Smooth muscle cell (in vitro differentiated cells): ENCODE measurements at regions not wholly inside any gene's neighbourhood (a gene's known extent, or its start where the extent isn't known, plus 50 kb on each side); places are given as distances from the start of the nearest gene placed in this dataset.

Source experiments
- DNase-seq: peaks from one replicate; lab custom pipeline; 2025; ENCODE audit not compliant: unreplicated experiment; lab: John Stamatoyannopoulos, UW
- H2AFZ ChIP-seq: fragments of 200-600 bp; sonication (generic); 2 replicates; pipeline ENCODE4 v1.6.0; 2016; ENCODE audit warnings: antibody characterized with exemption, low read depth, mild to moderate bottlenecking
- H3F3A ChIP-seq: fragments of 200-600 bp; sonication (generic); 2 replicates; pipeline ENCODE4 v1.6.0; 2017; ENCODE audit warnings: antibody characterized with exemption, low read depth
- H3K27ac ChIP-seq: fragments of 200-600 bp; sonication (generic); 2 replicates; pipeline ENCODE4 v1.5.1; 2016; ENCODE audit warnings: low read depth, mild to moderate bottlenecking
- H3K27me3 ChIP-seq: fragments of 200-600 bp; sonication (generic); 2 replicates; pipeline ENCODE4 v1.6.1; 2016; ENCODE audit warnings: low read depth, mild to moderate bottlenecking
- H3K36me3 ChIP-seq: fragments of 200-600 bp; sonication (generic); 2 replicates; pipeline ENCODE4 v1.5.1; 2016; ENCODE audit warnings: low read depth
- H3K4me1 ChIP-seq: fragments of 200-600 bp; sonication (generic); 2 replicates; pipeline ENCODE4 v1.5.1; 2016; ENCODE audit warnings: low read depth
- H3K4me2 ChIP-seq: fragments of 200-600 bp; sonication (generic); 2 replicates; pipeline ENCODE4 v1.6.0; 2016; ENCODE audit warnings: mild to moderate bottlenecking
- H3K4me3 ChIP-seq: fragments of 200-600 bp; sonication (generic); 2 replicates; pipeline ENCODE4 v1.5.1; 2016; ENCODE audit warnings: mild to moderate bottlenecking
- H3K79me2 ChIP-seq: fragments of 200-600 bp; sonication (generic); 2 replicates; pipeline ENCODE4 v1.6.0; 2016; ENCODE audit warnings: low read depth, mild to moderate bottlenecking
- H3K9ac ChIP-seq: fragments of 200-600 bp; sonication (generic); 2 replicates; pipeline ENCODE4 v1.6.0; 2016; ENCODE audit warnings: low read depth
- H3K9me3 ChIP-seq: fragments of 200-600 bp; sonication (generic); replicated peaks from 2 replicates; pipeline ENCODE4 v1.5.1; 2016; ENCODE audit warnings: low read depth
- H4K20me1 ChIP-seq: fragments of 200-600 bp; sonication (generic); 2 replicates; pipeline ENCODE4 v1.6.0; 2016; ENCODE audit warnings: low read depth
- WGBS: methylation state at CpG from one replicate; pipeline ENCODE4 v1.1.7; 2016; ENCODE audit warnings: low lambda C conversion rate; 5-methylcytosine and 5-hydroxymethylcytosine counted together
- TF ChIP-seq, protein P1 (sequence below): fragments of 200-600 bp; sonication (generic); IDR thresholded peaks from 2 replicates; pipeline ENCODE4 v1.5.1; 2017; ENCODE audit warnings: borderline replicate concordance, mild to moderate bottlenecking, antibody characterized with exemption; ENCODE audit not compliant: insufficient read depth, poor library complexity, severe bottlenecking

DNA sequence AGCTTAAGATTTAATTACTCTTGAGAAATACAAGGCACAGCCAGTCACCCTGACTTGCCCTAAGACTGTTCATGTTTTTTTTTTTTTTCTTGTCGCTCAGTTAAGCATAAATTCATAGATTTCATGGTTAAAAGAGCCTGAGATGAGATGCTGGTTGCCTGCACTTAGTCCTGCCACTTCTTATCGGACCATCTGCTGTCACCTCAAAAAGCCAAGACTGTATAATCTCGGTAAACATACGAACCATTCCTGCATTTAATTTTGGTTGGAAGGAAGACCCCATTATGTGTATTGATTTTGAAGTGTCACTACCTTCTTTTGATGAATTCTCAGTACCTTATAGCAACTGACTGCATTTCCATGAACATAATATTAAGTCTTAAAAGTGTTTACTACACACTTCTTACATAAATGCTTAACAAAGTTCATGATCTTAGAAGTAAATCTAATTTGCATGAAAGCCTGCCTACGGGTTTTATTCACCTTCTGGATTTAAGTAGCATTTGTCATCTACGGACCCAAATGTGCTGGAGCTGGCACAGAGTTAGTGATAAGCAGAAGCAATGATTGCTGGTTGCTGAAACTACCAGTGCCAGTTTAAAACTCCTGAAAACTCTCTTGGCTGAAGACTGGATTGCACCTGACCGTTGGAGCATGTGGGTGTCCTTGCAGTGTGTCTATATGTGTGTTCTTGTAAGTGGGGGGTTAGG lies 843.4 kb downstream of the TMEM182 start:
- no peaks in the 10 kb centered on the region for H3K9me3 ChIP-seq
- no peak overlapping the region for H3K4me2 ChIP-seq
- no peak for DNase-seq
- H4K20me1 ChIP-seq: no peaks in the 10 kb centered on the region
- TF ChIP-seq, protein P1, sequence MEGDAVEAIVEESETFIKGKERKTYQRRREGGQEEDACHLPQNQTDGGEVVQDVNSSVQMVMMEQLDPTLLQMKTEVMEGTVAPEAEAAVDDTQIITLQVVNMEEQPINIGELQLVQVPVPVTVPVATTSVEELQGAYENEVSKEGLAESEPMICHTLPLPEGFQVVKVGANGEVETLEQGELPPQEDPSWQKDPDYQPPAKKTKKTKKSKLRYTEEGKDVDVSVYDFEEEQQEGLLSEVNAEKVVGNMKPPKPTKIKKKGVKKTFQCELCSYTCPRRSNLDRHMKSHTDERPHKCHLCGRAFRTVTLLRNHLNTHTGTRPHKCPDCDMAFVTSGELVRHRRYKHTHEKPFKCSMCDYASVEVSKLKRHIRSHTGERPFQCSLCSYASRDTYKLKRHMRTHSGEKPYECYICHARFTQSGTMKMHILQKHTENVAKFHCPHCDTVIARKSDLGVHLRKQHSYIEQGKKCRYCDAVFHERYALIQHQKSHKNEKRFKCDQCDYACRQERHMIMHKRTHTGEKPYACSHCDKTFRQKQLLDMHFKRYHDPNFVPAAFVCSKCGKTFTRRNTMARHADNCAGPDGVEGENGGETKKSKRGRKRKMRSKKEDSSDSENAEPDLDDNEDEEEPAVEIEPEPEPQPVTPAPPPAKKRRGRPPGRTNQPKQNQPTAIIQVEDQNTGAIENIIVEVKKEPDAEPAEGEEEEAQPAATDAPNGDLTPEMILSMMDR: no peak
- no peak overlapping the region for H3K4me3 ChIP-seq
- H3K36me3 ChIP-seq: no peaks in the 10 kb centered on the region
- no peak overlapping the region for H3K9ac ChIP-seq
- no peaks in the 10 kb centered on the region for H3F3A ChIP-seq
- WGBS: 76% methylated on average over 7 of the region's 7 CpGs
- no peak overlapping the region for H2AFZ ChIP-seq
- no peaks in the 10 kb centered on the region for H3K27me3 ChIP-seq
- H3K4me1 ChIP-seq: no peaks in the 10 kb centered on the region
- no peak overlapping the region for H3K27ac ChIP-seq
- H3K79me2 ChIP-seq: no peaks in the 10 kb centered on the region

DNA sequence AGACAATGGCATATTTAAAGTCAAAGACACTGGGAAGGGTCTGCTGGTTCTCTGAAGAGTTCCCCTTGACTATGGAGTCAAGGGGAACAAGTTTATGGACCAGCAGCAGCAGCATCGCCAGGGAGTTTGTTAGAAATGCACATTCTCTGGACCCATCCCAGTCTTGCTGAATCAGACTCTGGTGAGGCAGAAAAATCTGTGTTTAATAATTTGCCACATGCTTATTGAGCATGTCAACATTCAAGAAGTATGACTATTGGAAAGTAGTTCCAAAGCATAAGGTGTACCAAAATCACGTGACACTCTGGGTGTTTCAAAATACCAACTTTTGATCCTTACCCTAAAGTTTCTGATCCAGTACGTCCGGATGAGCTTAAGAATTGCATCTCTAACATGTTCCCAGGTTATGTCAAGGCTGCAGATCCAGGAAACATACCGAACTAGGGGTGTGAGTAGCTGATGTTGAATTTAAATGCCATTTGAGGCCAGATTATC lies 853.8 kb downstream of the TMEM182 start:
- H3K36me3 ChIP-seq: no peaks in the 10 kb centered on the region
- TF ChIP-seq, protein P1: no peak
- H3K9ac ChIP-seq: no peak overlapping the region
- H3K27me3 ChIP-seq: no peaks in the 10 kb centered on the region
- H3K27ac ChIP-seq: no peak overlapping the region
- H3K79me2 ChIP-seq: no peaks in the 10 kb centered on the region
- no peak overlapping the region for H2AFZ ChIP-seq
- H3K9me3 ChIP-seq: no peaks in the 10 kb centered on the region
- no peak overlapping the region for H3K4me2 ChIP-seq
- 82% methylated on average over 5 of the region's 5 CpGs for WGBS
- H3F3A ChIP-seq: no peaks in the 10 kb centered on the region
- DNase-seq: no peak
- H4K20me1 ChIP-seq: no peaks in the 10 kb centered on the region
- H3K4me1 ChIP-seq: no peaks in the 10 kb centered on the region
- no peak overlapping the region for H3K4me3 ChIP-seq

DNA sequence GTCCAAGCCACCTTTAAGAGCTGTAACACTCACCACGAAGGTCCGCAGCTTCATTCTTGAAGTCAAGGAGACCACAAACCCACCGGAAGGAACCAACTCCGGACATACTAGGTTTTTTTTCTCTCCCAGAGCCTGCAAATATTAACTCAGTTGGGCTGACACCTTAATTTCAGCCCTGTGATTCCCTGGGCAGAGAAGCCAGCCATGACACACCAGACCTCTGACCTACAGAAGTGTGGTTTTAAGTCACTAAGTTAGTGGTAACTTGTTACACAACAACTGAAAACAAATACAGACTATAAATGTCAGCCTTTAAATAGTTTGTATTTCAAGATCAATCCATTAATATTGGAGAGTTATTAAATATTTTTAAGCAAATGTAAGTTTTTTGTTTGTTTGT lies 855.1 kb downstream of the TMEM182 start:
- Histone ChIP-seq H3K79me2 (no peaks in the 10 kb centered on the region), H3K9ac (no peak overlapping the region), H3K4me3 (no peak overlapping the region), H3K9me3 (no peaks in the 10 kb centered on the region), H3K4me2 (no peak overlapping the region), H2AFZ (no peak overlapping the region), H3K36me3 (no peaks in the 10 kb centered on the region), H3K27ac (no peak overlapping the region), H3K4me1 (no peaks in the 10 kb centered on the region), H3K27me3 (no peaks in the 10 kb centered on the region), H4K20me1 (no peaks in the 10 kb centered on the region), H3F3A (no peaks in the 10 kb centered on the region)
- TF ChIP-seq, protein P1: no peak
- 93% methylated on average over 4 of the region's 4 CpGs for whole genome bisulfite sequencing
- DNase-seq: no peak

DNA sequence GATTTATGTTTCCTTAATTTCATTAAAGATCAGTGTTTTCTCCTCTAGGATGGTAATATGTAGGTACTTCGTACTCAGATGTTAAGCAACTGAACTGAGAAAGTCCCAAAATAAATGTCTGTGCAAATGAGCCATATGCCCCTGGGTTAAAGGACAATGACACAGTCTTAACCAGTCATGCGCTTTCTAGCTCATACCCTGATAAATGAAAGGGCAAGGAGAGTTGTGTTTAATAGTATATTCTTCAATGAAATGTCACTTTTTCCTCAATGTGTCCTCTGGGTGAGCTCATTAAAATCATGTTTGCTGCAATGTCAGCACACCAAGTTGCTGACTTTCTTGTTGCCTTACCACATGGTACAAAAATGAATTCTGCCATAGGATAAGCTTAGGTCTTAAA lies 856.3 kb downstream of the TMEM182 start:
- Histone ChIP-seq H4K20me1 (no peaks in the 10 kb centered on the region), H3K4me3 (no peak overlapping the region), H3K79me2 (no peaks in the 10 kb centered on the region), H2AFZ (no peak overlapping the region), H3K27ac (no peak overlapping the region), H3K36me3 (no peaks in the 10 kb centered on the region), H3K4me2 (no peak overlapping the region), H3K9me3 (peaks cover 4% of the 10 kb centered on the region), H3K27me3 (no peaks in the 10 kb centered on the region), H3F3A (no peaks in the 10 kb centered on the region), H3K9ac (no peak overlapping the region), H3K4me1 (no peaks in the 10 kb centered on the region)
- no peak for DNase-seq
- 87% methylated on average over 2 of the region's 2 CpGs for whole genome bisulfite sequencing
- TF ChIP-seq, protein P1: no peak
